GM21447 (cell line): ENCODE measurements at regions not wholly inside any gene's neighbourhood (a gene's known extent, or its start where the extent isn't known, plus 50 kb on each side); places are given as distances from the start of the nearest gene placed in this dataset.

Source experiments
- ATAC-seq: cut with Tn5 transposase; IDR thresholded peaks from one replicate; pipeline ENCODE4 v1.9.1; 2021; ENCODE audit not compliant: unreplicated experiment

DNA sequence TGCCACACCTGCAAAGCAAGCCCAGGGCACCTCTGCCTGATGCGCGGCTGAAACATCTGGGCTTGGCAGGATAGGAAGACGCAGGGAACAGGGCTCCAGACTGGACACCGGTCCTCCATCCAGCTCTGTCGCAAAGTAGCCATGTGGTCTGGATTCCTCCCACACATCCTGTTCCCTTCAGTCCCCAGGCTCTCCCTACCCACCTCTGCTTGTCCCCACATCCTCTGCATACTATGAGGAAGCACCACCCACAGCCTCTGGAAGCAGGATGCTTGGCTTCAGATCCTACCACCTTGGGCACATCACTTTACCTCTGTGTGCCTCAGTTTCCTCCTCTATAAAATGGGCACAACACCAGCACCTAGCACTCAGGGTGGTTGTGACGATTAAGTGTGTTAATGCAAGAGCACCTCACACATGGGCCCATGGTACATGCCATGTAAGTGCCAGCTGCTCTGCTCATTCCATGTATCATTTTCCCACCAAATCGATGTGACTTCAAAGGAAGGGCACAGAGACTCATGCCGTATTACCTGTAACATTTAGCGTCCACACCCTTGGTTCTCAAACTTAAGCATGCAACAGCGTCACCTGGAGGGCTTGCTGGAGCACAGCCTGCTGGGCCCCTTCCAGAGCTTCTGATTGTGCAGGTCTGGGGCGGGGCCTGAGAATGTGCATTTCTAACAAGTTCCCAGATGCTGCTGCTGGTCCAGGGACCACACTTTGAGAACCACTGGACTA is 138.6 kb upstream of the SDK2 start:
- no peak for ATAC-seq

DNA sequence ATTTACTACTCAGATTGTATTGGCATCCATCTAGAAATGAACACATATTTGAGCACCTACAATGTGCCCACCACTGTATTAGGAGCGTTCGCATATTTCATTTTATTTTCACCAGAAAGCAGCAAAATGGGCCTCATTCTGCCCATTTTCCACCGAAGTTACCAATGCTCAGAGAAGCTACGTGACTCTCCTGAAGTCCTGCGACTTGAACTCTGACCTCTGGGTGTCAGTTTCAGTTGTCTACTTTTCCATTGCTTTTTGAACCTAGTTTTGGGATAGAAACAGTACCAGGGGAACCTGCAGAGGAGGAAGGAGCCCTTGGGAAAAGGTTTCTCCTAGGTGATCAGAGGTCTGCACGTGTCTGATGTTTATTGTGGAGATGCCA is 139.1 kb upstream of the SDK2 start:
- ATAC-seq: no peak

DNA sequence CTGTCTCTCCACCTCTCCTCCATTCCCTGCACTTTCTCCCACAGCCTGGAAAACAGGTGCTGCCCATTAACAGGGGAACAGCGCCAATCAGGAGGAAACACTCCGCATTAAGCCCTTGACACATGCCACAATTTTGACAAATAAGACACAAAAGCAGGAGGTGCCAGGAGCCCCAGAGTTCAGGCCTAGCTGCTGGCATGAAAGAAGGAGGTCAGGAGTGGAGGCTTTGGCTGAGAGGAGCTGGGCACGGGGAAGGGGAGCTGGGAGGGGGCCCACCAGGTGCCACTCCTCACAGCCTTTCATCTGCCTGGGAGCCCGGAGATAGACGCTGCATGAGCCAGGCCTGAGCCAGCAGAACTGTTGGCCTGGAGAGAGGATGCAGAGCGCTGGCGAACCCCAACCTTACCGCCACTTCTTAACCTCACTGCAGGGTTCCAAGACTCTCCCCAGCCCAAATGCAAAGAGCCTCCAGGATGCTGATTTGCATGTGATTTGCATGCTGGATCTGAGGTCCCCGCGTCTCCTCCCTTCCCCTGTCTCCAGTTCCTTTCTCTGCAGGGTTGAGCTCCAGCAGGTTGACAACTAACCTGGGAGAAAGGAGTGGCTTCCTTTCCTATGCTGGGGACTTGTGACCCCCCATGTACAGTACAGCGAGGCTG is 139.8 kb upstream of the SDK2 start:
- no peak for ATAC-seq

DNA sequence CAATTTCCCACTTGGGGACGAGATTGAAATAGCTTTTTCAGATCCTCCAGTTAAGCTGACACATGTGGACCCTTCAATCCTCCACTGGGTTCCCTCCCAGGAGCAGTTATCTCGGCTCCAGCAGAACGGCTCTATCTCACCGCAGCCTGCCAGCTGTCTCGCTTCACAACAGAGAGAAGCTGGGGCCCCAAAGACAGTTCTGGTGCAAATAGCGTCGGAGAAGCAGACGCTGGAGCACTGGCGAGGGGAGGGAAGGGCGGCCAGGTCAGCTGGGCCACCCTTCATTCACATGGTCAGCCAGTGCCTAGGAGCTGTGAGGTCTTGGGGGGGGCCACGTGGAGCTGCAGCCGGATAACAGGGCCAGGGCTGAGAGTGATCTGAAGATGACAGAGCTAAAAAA is 141.3 kb upstream of the SDK2 start:
- no peak for ATAC-seq

DNA sequence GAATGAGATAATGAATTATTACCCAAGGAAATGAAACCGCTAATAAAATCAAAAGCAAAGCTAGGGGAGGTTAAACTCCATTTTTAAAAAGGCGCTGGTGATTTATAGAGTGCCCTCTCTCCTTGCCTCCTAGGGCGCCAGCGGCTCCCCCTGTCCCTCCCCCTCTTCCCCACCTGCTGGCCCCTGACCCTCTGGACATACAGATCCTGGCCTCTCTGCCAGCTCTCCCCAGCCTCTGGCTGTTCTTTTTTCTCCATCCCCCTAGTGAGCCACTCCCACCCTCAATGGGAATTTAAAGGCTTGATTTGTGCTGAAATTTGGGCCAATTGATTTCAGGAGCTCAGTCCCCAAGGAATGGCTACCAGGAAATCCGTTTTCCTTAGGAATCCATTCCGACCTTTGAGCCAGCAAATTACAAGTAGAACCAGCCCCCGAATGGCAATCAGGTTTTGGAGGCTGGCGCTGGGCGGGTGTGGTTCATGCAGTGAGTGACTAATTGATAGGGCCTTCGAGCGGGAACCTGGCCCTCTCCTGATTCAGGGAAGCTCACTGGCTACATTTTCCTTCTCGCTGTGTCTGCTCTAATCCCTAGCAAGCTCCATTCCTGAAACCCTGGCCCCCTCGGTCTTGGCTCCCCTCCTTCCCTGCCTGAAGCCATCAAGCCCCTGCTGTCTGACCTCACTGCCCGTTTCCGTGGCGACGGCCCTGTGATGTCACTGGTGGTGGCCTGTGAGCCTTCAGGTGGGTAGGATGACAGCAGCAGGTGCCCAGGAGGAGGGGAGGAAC is 141.9 kb upstream of the SDK2 start:
- no peak for ATAC-seq

DNA sequence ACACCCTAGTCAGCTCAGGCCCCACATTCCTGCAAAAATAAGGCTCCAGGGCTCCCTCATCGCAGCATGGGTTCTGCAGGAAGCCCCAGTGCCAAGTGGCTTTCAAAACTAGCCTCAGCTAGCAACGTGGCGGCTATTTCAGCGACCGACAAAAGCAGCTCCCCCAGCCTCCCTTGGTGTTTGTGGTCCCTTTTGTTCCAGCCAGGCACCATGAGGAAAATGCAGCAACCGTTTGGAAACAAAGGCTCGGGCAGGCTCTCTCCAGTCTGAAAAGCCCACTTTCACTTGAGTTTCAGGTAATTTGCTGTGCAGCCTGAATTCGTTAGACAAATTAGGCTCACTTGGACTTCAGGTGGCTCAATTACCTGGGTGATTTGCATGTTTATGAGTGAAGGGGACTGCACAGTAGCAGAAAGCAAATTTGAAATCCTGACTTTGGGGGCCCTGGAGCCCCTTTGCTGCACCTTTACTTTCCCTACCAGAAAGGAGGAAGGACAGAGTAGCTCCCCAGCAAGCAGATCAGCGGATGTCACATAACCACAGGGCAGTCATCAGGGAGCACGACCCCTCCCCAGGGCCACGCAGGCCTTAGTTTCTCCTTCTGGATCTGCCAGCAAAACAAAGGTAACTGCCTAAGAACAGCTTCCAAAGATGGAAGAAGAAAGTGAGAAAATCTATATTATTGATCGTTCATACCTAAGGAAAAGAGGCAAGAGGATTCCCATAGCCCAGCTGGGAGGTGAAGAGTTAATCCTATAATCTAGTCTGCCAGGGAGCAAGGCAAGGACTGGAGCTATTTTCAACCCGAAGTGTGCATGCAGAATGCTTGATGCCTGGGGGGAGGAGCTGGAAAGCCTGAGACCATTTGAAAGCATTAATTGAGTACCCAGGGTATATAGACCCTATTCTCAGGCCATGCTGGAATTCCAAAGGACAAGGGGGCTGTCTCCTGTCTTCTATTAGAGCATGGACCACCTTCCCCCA is 143.1 kb upstream of the SDK2 start:
- no peak for ATAC-seq

DNA sequence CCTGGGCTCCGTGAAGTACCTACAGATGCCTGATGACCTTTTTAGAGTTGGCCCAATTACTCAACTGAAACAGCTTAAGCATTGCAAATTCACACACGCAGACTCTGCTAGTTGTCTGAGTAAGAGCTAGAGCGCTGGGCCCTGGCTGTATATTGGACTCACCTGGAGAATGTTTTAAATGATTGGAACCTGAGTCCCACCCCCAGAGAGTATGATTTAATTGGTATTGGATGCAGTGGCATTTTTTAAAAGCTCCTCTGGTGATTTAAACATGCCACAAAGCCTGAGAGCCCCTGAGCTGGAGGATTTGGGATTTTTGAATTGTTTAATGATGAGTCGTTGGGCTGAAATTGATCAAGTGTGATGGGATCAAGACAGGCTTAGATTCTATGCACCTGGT is 143.9 kb upstream of the SDK2 start:
- ATAC-seq: no peak

DNA sequence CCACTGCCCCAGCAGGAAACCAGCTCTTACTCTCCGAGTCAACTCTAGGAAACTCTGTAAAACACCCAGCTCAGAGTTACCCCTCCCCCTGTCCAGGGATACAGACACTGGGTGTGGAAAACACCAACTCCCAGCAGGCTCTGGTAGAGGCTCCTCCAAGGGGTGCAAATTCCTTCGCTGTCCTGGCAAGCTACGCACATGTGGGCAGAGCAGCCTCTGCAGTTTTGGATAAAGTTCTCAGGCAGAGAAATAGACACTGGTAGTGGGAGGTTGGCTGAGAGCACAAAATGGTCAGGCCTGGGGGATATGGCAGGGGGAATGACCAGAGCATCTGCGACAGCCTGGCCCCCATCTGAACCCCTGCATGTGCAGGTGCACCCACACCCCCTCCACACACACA is 146.9 kb upstream of the SDK2 start:
- ATAC-seq: no peak

DNA sequence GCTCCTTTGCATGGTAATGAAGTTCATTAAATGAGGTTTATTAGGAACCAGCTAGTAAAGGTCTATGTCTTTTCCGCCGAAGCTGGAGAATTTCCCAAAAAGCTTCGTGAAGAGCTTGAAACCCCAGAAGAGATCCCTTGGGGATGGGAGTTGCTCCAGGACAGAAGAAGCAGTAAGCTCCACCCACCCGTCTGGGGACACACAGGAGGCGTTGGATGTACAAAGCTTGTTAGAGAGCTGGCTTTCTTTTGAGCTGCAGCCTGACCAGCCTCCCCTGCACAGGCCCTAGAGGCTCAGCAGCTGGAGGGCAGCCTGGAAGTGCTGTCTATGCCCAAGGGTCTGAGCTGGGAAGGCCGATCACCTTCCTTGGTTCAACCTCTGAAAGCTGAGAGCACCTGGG is 147.4 kb upstream of the SDK2 start:
- no peak for ATAC-seq

DNA sequence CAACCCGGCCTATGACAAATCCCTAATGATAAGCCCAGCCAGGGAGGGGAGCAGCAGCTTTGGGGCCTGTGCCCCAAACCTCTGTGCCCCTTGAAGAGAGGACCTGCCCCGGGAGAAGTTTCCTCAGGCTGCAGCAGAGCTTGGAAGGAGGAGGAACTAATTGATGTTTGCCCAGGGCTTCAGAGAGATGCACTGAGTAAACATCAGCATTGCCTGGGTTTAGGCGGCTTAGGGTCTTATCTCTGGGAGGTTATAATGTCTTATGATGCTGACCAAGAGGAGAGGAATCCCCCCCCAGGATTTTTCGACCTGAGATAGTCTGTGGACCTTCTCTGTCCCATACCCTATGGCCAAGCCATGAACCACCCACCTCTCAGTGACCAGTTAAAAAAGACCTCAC is 148.7 kb upstream of the SDK2 start:
- ATAC-seq: no peak

DNA sequence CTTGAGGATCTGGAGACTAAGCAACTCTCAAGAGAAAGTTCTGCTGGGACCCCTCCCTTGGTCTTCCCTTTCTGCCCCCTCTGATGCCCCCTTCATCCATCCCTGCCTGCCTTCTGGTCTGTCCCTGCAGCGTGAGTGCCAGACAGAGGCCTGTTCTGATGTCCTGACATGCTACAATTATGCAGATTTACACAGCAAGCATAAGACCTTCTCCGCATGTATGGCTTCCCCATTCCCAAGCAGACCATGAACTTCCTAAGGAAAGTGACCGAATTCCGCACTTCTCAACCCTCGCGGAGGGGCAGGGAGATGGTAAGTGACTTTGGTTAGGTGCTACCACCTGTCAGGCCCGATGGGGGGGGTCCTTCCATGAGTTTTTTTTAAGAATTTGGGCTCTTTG is 150.1 kb upstream of the SDK2 start:
- ATAC-seq: no peak

DNA sequence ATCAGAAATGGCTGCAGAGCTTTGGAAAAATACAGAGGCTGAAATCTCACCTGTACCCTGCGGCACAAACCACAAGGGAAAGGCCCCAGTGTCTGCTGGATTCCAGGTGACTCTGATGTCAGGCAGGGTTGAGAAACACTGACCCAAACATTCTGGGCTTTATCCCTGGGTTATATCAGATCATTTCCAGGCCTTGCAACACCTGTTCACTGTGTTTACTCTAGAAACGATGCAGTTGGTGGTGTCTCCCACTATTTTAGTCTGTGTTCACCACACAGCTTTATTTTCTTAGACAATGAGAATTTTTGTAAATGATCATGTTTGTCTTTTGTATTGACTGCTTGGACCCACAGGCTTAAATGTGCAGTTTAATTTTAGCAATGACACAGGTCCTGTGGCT is 151.5 kb upstream of the SDK2 start:
- ATAC-seq: no peak

DNA sequence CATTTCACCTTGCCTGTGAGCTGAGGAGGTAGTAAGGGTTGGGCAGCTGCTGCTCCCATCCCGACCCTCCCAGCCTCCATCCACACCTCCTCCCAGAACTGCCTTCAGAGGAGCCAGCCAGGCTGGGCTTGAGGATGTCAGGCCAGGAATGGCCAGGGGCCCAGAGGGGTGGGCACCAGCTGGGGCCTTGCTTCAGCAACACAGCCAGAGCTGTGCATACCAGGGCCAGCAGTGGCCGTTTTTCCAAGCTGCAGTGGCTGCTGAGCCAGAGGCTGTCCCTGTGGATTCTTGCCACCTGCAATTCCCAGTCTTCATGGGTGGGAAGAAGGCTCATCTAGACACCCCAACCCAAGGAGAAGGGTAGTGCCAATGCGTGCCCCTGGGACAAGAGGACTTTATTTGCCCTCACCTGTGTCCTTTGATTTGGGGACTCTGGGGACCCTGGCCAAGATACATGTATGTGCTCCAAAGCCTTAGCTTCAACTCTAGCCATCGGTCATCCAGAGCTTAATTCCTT is 153.4 kb upstream of the SDK2 start:
- ATAC-seq: no peak

DNA sequence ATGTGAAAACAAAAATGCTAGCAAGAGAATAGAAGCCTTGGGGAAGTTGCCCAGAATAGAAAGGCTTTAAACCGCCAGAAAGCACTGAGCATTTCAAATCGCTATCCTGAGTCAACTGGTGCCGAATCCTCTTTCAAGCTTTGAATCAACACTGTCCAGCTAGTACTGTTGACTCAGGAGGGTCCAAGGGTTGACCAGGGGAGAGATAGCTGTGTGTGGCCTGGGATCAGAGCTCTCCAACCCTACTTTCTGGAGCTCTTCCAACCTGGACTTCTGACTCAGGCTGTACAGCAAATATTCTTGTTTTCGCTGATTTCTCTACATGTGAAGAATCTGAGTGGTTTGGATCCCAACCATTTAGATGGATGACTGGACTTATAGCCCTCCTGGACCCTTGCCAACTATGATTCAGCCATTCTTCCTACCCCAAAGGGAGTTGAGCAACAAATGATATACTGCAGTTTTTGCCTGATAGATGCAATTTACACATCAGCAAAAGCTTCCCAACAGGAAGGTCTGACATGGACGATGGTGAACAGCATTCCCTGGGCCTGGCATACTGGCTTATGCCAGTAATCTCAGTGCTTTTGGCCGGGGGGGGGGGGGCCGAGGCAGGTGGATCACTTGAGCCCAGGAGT is 154.0 kb upstream of the SDK2 start:
- no peak for ATAC-seq

DNA sequence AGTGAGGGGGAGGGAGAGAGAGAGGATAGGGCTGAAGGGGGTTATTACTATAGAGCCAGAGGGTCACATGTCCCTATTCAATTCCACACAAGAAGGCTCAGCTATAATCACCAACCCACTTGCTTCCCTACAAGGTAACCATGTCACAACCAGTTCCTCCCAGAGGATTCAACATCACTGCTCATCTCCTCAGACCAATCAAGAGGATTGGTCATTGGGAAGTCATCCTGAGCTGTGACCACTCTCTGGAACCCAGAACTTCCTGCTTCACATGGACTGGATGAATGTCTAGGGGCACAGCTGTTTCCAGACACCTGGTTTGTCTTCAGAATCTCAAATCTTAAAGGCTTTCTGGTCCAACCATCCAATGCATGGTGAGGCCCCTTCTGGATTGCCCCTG is 154.9 kb upstream of the SDK2 start:
- ATAC-seq: no peak

DNA sequence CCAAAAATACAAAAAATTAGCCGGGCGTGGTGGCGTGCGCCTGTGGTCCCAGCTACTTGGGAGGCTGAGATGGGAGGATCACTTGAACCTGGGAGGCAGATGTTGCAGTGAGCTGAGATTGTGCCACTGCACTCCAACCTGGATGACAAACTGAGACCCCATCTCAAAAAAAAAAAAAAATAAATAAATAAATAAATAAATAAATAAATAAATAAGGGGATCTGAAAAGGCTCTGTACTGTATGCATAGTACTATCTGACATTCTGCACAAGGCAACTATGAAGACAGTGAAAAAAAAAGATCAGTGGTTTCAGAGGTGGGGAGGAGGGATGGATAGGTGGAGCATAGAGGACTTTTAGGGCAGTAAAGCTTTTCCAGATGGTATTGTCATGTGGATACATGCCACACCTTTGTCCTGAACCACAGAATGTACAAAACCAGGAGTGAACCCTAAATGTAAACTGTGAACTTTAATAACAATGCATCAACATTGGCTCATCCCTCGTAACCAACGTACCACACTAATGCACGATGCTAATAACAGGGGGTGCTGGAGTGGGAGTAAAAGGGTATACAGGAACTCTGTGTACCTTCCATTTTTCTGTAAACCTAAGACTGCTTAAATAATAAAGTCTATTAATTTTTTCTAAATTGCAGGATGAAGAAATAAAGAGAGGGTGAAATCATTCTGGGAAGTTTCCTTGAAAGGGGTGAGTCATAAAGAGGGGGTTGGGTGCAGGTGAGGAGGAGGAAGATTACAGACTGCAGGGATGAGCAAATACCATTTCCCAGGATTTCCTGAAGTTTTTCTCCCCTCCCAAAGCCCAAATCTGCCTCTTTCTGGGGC is 155.8 kb upstream of the SDK2 start:
- ATAC-seq: no peak

DNA sequence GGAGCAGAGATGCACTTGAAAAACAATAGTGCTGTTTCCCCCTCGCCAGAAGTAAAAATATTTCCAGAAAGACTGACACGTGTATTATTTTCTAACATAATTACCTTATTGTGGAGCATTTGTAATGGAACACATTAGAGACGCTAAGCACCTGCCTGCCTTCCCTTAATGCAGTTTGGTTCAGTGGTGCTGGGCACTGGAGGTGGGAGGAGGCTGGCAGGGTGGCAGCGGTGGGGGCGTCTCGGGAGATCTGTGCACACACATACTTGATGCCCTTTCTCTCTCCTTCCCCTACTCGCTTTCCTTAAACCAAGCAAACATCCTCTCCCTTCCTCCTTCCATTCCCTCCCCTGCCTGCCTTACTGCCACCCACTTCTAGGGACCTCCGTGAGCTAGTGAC is 156.6 kb upstream of the SDK2 start:
- ATAC-seq: no peak

DNA sequence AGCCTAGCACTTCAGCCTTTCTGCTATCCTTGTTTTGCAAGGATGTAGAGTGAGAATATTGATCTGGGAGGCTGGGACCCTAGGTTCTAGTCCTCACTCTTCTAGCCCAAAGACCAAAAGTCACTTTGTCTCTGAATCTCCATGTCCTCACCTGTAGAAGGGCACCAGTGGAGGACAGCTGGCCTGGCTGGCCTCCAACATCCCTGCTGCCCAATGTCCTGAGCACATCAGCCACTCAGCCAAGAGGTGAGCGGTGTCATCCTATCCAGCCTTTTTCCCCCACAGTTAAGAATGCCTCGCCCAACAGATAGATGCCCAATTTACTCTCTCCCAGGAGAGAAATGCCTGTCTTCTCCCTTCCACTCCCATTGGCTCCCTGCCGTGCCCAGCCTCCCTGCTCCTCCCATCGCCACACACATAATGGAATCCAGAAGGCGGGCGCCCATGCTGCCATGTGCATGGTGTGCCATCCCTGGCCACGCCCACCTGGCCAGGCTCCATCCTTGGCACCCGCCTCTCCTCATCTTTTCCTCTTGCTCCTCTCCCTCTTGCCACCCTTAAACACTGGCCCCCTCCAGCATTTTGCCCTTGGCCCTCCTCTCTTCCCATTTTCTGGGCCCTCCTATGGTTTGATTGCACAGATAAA is 157.3 kb upstream of the SDK2 start:
- ATAC-seq: no peak

DNA sequence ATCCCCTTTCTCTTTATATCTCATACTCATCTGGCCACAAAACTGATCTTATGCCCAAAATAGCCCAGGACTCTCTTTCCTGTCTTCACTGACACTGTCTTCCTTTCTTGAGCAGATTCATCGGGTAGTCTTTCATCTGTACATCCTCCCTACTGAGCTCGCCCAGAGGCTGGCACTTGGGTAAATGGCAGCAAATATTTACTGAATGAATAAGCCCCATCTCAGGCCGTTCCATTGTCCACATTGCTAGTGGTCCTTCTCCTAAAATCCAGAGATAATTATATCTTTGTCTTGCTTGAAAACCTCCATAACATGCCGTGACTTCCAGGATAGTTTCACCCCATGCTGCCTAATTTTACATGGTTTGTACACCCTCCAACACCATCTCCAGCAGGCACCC is 158.1 kb upstream of the SDK2 start:
- ATAC-seq: no peak
